ENCODE measurements at regions not wholly inside any gene's neighbourhood (a gene's known extent, or its start where the extent isn't known, plus 50 kb on each side); places are given as distances from the start of the nearest gene placed in this dataset.
"Not testable (repeated sequence)": the region's sequence is repeated elsewhere in the genome, so short reads cannot be mapped to it uniquely, and the experiment has no call there.

DNA sequence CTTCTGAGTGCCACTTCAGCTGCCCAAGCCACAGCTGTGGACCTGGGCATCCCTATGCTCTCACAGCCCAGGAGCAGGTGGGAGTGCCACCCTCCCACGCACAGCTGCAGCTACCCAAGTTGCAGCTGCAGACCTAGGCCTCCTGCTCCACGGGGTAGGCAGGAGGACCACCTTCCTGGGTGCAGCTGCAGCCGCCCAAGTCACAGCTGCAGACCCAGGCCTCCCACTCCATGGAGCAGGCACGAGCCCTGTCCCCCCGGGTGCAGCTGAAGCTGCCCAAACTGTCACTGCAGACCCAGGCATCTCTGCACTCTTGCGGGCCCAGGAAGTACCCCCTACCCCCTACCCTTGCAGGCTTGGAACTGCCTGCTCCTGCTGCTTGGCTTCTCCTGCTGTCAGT lies 260.2 kb downstream of the XPNPEP1 start:
- no peak for DNase-seq

DNA sequence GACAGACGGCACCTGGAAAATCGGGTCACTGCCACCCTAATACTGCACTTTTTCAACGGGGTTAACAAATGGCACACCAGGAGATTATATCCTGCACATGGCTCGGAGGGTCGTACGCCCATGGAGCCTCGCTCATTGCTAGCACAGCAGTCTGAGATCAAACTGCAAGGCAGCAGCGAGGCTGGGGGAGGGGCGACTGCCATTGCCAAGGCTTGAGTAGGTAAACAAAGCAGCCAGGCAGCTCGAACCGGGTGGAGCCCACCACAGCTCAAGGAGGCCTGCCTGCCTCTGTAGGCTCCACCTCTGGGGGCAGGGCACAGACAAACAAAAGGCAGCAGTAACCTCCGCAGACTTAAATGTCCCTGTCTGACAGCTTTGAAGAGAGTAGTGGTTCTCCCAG lies 270.7 kb downstream of the XPNPEP1 start:
- not testable (repeated sequence) for DNase-seq

DNA sequence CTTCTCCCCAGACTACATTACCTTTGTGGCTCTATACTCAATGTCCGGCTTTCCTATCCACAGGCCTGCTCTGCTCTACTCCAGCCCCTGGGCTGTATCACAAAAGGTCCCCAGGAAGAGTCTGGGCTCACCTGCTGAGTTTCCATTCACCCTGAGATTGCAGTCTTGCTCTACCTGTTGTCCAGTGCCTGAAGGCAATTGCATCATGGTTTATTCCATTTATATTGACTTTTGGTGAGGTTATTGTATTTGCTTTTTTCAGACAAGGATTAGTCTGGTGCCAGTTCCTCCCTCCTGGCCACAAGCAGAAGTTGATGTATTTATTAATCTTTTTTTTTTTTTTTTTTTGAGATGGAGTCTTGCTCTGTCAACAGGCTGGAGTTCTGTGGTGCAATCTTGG lies 273.1 kb downstream of the XPNPEP1 start:
- no peak for DNase-seq

DNA sequence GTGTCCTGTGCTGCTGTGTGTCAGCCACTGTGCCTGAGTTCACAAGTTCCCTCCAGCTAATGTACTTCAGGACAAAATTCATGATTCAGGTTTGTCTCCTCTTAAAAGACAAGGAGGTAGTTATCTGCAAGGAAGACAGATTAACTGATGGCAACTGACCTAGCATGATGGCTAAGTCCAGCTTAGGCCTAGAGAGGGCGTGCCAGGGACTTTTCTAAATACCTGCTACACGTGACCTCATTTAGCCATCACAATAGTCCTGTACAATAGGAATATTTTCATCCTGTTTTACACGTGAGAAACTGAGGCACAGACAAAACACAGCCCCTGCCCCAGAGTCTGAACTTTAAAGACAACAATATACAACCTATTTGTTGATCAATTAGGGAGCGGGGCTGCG lies 275.7 kb downstream of the XPNPEP1 start:
- DNase-seq: no peak

DNA sequence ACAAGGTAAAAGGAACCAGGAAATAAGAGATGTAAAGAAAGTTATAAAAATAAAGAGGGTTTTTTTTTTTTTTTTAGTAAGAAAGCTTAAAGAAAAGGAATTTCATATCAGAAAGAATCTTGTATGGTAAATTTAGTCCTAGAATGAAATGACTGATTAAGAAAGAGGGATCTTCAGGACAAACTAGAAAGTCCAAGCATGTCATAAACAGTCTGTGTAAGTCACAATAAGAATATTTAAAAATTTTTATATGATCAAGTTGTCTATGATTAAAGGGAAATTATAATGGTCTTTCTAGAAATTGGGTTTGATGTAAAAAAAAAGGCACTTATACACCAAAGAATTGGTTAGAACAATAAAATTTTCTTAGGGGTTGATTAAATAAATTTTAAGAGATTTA lies 289.5 kb downstream of the XPNPEP1 start:
- no peak for DNase-seq

DNA sequence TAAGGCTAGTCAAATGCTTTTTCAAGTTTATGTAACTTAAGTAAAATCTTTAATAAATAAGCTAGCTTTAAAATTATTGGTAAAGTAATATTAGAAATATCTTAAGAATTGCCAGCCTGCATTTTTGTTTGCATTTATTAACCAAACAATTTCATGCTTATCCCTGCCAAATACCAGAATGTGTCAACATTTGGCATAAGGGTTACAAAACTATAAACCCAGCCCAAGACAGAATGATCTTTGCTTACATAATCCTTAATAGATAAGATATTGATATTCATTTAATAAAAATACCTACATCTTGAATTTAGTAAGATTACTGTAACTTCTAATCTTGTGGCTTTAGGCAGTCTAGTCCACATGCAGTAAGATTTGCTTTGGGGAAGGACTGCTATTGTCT lies 290.3 kb downstream of the XPNPEP1 start:
- DNase-seq: not testable (repeated sequence)

DNA sequence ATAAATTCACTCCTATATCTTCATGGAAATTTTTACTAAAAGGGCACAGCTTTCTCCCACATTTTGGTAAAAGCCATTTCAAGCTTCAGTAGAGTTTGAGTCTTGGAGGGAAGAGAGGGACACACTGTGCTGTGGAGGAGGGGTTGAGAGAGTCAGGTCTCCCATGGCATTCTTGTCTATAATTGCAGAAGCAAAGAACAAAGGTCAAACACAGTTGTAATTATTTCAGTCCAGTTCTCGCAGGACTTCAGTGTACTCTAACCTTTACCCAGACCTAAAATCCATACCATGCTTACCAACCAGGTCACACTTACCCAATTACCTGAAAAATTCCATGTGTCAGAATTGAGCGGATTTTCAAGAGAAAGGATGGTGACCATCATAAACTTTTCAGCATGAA lies 298.4 kb downstream of the XPNPEP1 start:
- DNase-seq: no peak

DNA sequence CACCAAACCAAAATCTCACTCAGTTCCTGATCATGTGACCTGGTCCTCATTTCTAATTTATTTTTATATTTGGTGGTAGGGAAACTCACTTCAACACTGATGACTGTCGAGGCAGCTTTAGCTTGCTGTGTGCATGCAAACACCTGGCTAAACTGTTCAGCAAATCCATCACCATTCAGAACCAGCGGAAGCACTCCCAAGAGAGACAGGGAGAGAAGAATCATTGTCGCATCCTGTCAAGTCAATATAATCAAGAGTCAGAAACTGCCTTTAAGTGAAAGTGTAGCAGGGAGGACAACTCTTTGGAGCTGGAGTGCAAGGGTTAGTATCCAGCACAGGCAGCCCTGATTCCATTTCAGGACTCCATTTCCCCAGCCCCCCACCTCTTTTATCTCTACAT lies 300.7 kb downstream of the XPNPEP1 start:
- no peak for DNase-seq

DNA sequence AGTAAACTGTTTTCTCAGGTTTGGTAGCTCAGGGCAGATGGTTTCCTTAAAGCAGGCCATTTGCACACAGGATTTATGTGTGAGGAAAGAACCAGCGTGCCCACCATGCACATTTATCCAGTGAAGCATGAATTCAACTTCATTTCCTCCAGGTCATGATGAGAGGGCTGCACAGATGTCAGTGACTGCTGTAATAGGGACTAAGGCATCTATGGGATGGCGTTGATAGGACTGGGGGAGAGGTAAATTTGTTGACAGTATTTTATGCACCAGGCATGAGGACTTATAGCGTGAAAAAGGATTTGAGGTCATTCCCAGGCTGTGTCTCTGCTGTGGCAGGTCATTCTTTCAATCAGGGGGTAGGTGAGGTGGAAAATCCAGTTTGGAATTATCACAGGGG lies 302.9 kb downstream of the XPNPEP1 start:
- no peak for DNase-seq

DNA sequence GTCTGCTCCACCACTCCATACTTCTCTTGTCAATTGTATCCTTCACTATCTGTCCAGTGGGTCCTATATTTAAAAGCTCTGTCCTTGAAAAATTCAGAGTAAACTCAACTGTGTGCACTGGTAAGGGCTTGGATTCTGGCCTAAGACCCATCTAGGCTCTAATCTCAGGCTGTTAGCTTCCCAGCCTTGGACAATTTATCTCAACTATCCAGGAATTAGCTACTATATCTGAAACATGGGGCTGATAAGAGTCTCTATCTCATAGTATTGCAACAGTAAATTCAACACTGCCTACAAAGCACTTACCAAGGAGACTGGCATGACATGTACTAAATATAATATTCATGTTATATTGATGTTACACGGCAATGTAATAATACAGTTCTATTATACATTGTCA lies 303.4 kb downstream of the XPNPEP1 start:
- no peak for DNase-seq

DNA sequence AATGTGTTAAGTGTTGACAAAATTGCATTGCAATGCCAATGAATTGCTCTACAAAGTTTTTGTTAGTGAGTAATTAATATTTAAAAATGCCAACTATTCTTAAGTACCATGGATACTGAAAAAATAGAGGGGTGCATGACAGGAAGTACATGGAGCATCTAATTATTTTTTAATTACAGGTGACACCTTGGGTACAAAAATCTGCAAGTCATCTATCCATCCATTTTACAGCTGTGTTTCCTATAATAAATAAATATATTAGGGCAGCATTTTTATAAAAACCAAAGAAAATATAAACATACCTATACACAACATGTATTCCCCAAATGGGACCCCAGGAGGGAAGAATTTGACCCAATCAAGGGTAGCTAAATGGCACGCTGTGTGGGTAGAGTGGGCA lies 304.6 kb downstream of the XPNPEP1 start:
- no peak for DNase-seq

DNA sequence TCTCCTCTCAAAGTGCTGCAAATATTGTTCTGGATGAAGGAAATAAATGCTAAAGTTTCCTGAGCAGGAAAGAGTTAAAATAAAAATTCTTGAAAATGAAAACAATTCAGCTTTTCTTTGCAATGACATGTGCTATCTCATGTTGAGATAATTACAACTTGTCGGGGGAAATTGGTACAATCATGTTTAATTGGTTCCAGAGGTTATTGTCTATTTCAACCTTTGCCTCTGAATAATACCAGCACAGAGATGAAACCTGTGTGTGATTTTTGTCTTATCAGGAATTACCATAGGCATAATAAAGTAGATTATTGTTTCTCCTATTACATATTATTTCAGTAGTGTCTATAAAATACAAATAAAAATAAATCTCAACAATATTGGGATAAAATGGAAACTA lies 305.0 kb downstream of the XPNPEP1 start:
- no peak for DNase-seq

DNA sequence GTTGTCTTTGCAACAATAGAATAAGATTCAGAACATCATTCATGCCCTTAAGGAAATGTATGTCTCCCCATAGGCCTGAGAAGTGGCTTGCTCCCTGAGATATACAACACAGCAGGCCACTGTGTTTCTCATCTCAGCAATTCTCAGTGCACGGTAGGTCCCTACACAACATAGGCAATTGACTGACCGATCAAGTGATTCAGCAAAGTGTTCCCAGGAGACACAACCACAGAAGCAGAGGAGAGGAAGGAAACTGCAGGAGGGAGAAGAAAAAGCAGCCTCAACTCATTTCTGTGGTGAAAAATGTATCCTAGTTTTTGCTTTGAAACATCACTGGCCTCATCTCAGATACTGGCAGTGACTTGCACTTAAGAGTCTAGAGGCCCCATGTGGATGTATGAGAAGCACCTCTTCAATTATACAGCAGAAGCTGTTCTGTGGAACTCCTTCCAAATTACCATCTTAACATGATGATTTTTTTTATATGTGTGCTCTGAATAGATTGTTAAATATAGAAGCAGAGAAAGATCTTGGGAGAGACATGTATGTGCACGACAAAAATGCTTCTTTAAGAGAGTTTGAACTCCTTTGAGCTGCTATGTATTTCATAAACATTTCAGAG lies 306.8 kb downstream of the XPNPEP1 start:
- no peak for DNase-seq

DNA sequence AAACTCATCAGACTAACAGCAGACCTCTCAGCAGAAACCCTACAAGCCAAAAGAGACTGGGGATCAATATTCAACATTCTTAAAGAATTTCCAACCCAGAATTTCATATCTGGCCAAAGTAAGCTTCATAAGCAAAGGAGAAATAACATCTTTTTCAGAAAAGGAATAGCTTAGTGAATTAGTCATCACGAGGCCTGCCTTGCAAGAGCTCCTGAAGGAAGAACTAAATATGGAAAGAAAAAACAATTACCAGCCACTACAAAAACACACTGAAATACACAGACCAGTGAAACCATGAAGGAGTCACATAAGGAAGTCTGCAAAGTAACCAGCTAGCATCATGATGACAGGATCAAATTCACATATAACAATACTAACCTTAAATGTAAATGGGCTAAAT lies 328.0 kb downstream of the XPNPEP1 start:
- not testable (repeated sequence) for DNase-seq

DNA sequence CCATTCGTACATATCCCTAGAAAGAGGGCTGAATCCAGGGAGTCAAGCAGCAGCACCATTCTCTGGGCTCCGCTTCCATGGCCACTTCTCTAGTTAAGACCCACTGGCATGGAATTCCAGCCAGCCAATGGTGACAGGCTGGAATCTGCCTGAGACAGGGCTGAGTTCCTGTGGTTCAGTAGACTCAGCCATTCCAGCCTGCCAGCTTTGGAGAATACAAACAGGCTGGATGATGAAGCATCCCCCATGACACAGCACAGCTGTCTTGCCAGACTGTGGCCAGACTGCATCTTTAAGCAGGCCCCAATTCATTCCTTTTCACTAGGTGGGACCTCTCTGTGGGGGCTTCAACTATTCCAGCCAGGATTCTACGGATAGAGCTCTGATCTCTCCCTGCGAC lies 329.6 kb downstream of the XPNPEP1 start:
- DNase-seq: no peak

DNA sequence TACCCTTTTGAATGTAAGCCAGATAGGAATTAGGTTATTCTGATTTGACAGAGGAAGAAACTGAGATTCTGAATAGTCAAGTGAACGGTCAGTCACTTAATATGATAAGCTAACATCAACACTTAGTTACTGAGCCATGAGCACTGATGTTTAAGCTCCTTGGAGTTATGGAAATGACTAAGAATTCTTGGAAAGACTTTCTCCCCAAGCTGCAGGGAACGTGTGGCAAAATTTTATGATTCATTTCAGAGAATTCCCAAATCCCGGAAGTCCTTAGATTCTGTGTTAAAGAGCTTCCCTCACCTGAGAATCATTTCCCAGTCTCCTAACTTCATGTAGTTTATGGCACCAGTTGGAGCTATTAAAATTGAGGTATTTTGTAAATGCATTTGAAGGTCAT lies 330.9 kb downstream of the XPNPEP1 start:
- no peak for DNase-seq

DNA sequence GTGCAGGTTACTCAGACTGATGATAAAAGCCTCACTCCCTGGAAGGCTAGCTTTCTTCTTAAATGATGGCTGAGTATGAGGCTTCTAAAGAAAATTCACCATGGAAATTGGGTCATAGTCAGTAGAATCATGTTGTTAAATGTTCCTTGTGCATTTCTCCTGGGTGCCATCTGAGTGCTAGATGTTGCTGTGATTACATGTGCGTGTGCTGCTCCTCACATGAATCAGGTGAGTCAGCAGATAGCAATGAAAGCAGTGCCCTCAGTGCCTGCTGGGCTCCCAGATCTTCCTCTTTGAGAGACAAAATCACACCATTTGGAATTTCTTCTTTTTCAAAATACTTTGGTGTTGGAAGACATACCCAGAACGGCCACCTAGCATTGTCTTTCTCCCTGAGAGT lies 331.7 kb downstream of the XPNPEP1 start:
- no peak for DNase-seq

DNA sequence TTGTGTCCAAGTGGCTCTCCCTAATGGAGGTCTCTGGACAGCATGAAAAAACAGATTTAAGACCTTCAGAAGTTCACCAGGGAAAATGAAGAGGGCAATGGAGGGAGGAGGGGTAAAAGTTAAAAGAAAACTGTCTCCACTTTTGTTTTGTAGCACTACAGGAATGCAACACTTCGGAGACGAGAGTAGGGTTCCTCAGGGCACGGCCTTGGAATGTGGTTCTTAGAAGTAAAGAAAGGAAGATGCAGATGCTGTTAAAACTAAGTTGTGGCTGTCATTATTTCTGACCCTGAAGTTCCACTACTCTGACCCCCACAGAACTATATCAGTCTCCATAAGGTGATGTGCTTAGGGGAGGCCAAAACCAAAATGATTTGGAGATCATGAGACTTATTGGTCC lies 335.1 kb downstream of the XPNPEP1 start:
- DNase-seq: no peak

DNA sequence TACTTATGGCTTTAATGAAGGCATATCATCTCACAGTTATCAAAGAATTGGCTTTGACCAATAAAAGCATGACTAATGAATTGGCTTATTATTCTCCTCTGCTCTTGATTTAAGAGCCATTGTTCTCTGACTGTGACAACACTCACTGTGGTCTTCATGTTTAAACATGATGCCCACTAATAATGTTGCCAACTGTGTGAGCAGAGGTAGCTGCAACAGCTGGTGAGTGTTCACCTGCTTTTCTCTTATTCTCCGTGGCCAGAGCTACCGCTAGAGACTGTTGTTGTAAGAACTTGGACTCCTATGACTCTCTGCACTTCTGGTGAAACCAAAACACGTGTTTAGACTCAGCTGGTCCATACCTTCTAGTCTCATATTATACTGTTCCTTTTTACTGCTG lies 335.9 kb downstream of the XPNPEP1 start:
- DNase-seq: no peak

DNA sequence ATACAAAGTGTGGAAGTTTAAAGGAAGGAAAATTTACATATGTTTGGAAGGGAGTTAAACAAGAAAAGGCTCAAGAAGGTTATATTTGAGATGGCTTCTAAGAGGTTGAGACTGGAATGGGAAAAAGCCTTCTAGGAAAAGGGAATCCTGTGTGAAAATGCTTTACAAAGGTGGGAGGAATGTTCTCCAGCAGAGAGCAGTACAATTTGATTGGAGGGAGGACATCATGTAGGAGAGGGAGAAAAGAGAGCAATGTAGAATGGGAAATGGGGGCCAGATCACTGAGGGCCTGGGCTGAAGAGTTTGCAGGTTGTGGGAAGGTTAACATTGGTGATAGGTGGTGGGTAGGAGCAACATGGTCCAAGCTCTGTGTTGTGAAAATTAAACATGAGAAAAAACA lies 366.9 kb downstream of the XPNPEP1 start:
- no peak for DNase-seq

DNA sequence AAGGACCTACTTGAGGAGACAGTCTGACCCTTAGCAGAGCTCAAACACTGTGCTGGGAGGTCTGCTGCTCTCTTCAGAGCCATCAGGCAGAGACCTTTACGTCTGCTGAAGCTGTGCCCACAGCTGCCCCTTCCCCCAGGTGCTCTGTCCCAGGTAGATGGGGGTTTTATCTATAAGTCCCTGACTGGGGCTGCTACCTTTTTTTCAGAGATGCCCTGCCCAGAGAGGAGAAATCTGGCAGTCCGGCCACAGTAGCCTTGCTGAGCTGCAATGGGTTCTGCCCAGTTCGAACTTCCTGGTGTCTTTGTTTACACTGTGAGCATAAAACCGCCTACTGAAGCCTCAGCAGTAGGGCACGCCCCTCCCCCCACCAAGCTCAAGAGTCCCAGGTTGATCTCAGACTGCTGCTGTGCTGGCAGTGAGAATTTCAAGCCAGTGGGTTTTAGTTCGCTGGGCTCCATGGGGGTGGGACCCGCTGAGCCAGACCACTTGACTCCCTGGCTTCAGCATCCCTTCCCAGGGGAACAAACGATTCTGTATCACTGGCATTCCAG lies 381.2 kb downstream of the XPNPEP1 start:
- not testable (repeated sequence) for DNase-seq

DNA sequence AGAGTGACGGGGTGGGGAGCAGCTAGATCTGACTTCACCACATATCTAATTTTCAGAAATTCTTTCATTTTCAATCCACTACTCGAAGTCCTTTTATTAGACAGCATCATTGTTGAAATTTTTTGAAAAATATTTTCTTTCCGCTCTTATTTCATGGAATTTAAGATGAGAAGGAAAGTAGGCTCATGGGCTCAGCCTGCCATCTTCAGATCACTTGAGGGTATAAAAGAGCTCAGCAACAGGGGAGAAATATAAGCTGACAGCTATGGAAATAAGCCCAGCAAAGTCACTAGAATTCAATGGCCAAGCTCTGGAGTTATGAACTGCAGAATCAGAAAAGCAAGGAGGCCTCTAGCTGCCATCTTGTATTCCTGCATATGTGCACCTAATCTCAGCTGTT lies 389.1 kb downstream of the XPNPEP1 start:
- no peak for DNase-seq

DNA sequence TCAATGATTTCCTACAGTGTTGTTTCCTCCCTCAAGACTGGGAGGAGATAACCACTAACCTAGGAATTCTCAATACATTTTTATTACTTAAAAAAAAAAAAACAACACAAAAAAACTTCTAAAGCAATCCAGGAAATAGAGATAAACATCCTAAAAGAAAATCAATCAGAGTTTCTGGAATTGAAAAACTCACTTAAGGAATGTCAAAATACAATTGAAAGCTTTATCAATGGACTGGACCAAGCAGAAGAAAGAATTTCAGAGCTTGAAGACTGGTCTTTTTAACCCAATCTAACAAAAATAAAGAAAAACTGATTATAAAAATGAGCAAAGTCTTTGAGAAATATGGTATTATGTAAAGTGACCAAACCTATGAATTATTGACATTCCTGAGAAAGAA lies 394.1 kb downstream of the XPNPEP1 start:
- no peak for DNase-seq

DNA sequence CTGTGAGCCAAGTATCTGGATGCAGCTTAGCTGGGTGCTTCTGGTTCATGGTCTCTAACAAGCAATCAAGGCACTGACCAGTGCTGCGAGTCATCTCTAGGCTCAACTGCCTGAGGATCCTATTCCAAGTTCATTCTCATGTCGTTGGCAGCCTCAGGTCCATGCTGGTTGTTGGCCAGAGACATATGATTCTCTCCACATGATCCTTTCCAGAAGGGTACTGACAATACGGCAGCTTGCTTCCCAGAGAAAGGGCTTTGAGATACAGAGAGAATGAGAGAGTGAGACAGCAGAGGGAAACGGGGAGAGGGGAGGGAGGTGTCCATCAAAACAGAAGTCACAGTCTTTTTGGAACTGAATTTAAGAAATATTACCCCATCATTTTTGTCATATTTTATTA lies 405.6 kb downstream of the XPNPEP1 start:
- no peak for DNase-seq

All from hypothalamus (tissue), 51 donors.